NCI-H187 treated with DMSO at 0.1 percent for 48 hours (cell line): ENCODE measurements at regions not wholly inside any gene's neighbourhood (a gene's known extent, or its start where the extent isn't known, plus 50 kb on each side); places are given as distances from the start of the nearest gene placed in this dataset.
"Not testable (repeated sequence)": the region's sequence is repeated elsewhere in the genome, so short reads cannot be mapped to it uniquely, and the experiment has no call there.

ENCODE experiments used
- DNase-seq: peaks from one replicate; lab custom pipeline; 2025; lab: John Stamatoyannopoulos, UW

DNA sequence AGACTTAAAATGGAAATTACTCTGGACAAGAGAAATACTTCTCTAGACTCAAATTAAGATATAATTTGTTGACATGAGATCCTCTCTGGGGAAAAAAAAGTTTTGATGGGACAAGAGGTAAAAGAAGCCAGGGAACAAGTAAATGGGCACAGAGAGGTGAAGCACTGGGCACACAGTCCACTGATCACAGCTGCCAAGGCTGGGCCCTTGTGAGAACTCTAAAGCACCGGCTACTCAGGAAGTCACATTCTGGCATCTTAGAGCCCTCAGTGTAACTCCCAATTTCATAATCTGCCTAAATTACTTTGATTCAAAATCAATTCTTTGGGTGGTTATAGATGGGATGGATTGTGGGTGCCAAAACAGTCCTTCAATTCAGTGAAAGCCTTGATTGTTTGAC, 123.2 kb upstream of the CACNA2D1 start:
- DNase-seq, result no peak

- DNase-seq, result no peak
Observed at GRCh38 chr7:82562716-82563404, 119.3 kb upstream of the CACNA2D1 start.

- DNase-seq, result peak; percentile 77
Observed at GRCh38 chr7:82559193-82559805, 115.7 kb upstream of the CACNA2D1 start.

GRCh38 chr7:82549616-82550285, 106.2 kb upstream of the CACNA2D1 start:
- no peak for DNase-seq

DNA sequence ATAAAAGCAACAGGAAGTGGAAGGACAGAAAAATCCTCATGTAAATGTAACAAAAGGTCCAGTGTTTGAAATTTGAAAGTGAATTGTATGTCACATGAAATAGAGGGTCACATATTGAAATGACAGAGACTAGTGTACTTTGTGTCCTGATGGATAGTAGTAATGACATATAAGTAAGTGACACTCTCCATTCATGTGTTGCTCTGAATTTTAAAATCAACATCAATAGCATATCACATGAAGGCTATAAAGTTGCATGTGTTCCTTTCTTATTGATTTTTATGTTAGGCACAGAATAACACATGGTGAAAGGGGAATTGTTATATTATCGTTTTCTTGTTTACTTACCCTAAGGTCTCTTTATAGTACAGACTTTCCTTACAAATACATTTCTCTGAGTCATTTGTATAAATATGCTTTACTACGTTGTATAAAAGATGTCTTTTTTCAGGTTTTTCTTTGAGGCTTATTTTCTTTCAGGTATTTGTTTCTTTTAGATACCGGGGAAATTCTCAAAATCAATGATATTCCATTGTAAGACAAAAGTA, 104.6 kb upstream of the CACNA2D1 start:
- no peak for DNase-seq

DNA sequence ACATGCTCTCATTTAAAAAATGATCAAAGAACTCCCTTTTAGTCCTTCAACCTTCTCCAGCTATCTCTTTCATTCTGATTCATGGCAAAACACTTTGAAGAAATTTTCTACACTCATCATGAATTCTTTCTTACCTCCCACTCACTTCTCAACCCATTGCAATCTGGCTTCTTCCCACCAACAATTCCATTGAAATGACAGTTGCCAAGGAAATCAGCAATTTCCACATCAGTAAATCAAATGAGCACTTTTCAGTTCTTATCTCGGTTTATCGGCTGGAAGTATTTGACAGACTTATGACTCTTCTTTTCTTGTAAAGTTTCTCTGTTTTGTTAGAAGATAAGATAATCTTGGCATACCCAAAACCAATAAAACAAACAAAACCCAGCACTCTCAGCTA, 99.1 kb upstream of the CACNA2D1 start:
- no peak for DNase-seq

GRCh38 chr7:82539969-82540368, 96.4 kb upstream of the CACNA2D1 start:
- peak; percentile 65 for DNase-seq

DNA sequence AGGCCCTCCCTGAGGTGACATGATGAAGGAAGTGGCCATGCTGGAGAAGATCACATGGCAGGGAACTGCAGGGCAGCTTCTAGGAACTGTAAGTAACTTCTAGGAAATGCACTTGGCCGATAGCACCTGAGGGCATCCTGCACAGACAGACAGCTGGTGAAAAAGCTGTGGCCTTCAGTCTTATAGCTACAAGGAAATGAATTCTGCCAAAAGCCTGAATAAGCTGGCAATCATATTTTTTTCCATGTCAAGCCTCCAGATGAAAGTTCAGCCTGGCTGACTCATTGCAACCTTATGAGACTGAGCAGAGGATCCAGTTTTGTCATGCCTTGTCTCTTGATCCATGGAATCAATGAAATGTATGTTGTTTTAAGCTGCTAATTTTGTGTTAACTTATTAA, 91.1 kb upstream of the CACNA2D1 start:
- DNase-seq, result no peak

- DNase-seq, result no peak
Observed at GRCh38 chr7:82530361-82530760, 86.8 kb upstream of the CACNA2D1 start.

GRCh38 chr7:82528577-82529310, 85.2 kb upstream of the CACNA2D1 start:
- DNase-seq, result no peak

DNA sequence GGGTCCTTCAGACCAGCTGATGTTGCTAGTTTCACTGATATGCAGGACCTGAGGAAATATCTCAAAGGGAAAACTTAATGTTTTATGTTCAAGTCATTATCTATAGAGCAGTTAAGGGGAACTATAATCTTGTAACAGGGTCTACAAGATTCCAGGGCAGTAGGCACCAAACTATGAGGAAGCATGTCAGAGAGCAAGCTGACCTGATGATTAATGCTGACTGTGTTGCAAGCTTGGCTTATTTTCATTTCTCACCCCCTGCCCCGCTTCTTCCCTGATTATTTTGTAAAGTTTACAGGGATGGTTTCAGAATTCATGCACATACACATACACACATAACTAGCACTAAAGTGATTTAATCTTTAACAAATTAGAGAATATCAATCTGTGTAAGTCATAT, 84.3 kb upstream of the CACNA2D1 start:
- DNase-seq, result no peak

GRCh38 chr7:82521906-82522445, 78.4 kb upstream of the CACNA2D1 start:
- DNase-seq, result no peak

GRCh38 chr7:82517050-82517449, 73.5 kb upstream of the CACNA2D1 start:
- no peak for DNase-seq

DNA sequence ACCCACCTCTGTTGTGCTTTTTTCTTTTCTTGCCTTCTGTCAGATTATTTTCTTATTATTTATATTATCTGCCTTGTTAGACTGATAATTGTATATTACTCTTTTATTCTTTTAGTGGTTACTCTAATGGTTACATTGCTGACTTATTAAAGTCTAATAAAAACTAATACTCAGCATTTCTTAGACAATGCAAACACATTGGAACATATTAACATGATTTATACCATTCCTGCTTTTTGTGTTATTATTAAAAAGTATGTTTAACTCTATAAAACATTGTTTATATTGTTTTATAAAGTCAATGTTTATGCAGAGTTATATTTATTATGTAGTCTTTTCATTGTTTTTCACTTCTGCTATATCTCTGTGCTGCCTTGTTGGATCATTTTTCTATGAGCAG, 68.0 kb upstream of the CACNA2D1 start:
- DNase-seq, result no peak

- no peak for DNase-seq
Observed at GRCh38 chr7:82507976-82508677, 64.5 kb upstream of the CACNA2D1 start.

GRCh38 chr7:82507365-82507975, 63.9 kb upstream of the CACNA2D1 start:
- DNase-seq, result no peak

- DNase-seq, result no peak
Observed at GRCh38 chr7:82506702-82507101, 63.1 kb upstream of the CACNA2D1 start.

DNA sequence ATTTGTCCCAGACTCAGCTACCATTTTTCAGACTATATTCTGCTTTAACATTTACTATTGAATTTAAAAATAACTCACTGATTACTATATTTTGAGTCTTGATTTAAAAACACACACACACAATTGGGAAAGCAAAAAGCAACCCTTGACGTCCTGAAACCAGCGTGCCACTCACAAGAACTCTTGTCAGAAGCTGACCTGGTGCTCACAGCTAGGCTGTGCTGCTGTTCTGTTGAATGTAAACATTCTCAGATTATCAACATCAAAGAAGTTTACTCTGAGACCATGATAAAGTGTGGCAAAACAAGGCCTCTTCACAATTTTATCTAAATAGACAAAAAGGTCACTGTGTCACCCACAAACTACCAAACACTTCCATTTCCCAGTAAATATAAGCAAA, 62.6 kb upstream of the CACNA2D1 start:
- no peak for DNase-seq

DNA sequence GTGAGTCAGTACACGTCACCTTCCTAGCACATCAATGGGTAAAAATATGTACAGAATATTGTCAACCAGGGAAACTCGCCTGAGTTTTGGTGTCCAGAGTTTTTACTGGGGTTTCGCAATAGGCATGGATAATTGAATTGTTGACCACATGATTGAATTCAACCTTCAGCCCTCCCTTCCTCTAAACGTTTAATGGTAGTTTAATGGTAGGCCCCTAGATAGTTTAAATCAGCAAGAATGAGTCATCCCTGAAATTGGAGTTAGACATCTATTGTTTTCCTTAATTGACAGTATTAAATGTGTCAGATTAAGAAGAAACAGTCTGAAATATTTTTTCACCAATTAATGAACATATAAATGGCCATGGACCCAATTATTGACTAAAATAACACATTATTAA, 57.8 kb upstream of the CACNA2D1 start:
- DNase-seq, result no peak

DNA sequence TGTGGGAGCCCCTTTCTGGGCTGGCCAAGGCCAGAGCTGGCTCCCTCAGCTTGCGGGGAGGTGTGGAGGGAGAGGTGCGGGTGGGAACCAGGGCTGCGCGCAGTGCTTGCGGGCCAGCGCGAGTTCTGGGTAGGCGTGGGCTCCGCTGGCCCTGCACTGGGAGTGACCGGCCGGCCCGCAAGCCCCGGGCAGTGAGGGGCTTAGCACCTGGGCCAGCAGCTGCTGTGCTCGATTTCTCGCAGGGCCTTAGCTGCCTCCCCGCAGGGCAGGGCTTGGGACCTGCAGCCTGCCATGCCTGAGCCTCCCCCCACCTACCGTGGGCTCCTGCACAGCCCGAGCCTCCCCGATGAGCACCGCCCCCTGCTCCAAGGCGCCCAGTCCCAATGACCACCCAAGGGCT, 56.0 kb upstream of the CACNA2D1 start:
- not testable (repeated sequence) for DNase-seq

GRCh38 chr7:82494420-82494819, 50.8 kb upstream of the CACNA2D1 start:
- no peak for DNase-seq
